ENCODE measurements at regions not wholly inside any gene's neighbourhood (a gene's known extent, or its start where the extent isn't known, plus 50 kb on each side); places are given as distances from the start of the nearest gene placed in this dataset.

GRCh38 chr18:39524370-39524769 lies 1958.8 kb upstream of the CELF4 start:
- DNase-seq, result no peak

- no peak for DNase-seq
Observed at GRCh38 chr18:39523281-39523680, 1957.7 kb upstream of the CELF4 start.

GRCh38 chr18:39521164-39521563 lies 1955.6 kb upstream of the CELF4 start:
- DNase-seq, result no peak

GRCh38 chr18:39519741-39520140 lies 1954.1 kb upstream of the CELF4 start:
- DNase-seq, result no peak

GRCh38 chr18:39515299-39515698 lies 1949.7 kb upstream of the CELF4 start:
- DNase-seq, result no peak

- DNase-seq, result no peak
Observed at GRCh38 chr18:39513186-39513585, 1947.6 kb upstream of the CELF4 start.

GRCh38 chr18:39506581-39507330 lies 1941.2 kb upstream of the CELF4 start:
- DNase-seq, result no peak

- DNase-seq, result no peak
Observed at GRCh38 chr18:39500306-39500705, 1934.7 kb upstream of the CELF4 start.

GRCh38 chr18:39497821-39498220 lies 1932.2 kb upstream of the CELF4 start:
- no peak for DNase-seq

- DNase-seq, result no peak
Observed at GRCh38 chr18:39496986-39497385, 1931.4 kb upstream of the CELF4 start.

- DNase-seq, result no peak
Observed at GRCh38 chr18:39494211-39494896, 1928.8 kb upstream of the CELF4 start.

- DNase-seq, result no peak
Observed at GRCh38 chr18:39491408-39491807, 1925.8 kb upstream of the CELF4 start.

- no peak for DNase-seq
Observed at GRCh38 chr18:39489431-39489830, 1923.8 kb upstream of the CELF4 start.

- DNase-seq, result peak; percentile 31
Observed at GRCh38 chr18:39487932-39488331, 1922.3 kb upstream of the CELF4 start.

GRCh38 chr18:39486268-39486667 lies 1920.7 kb upstream of the CELF4 start:
- no peak for DNase-seq

GRCh38 chr18:39485696-39486095 lies 1920.1 kb upstream of the CELF4 start:
- no peak for DNase-seq

- DNase-seq, result no peak
Observed at GRCh38 chr18:39481281-39481680, 1915.7 kb upstream of the CELF4 start.

- no peak for DNase-seq
Observed at GRCh38 chr18:39480494-39481195, 1915.0 kb upstream of the CELF4 start.

GRCh38 chr18:39464006-39464405 lies 1898.4 kb upstream of the CELF4 start:
- no peak for DNase-seq

- DNase-seq, result no peak
Observed at GRCh38 chr18:39462436-39462835, 1896.8 kb upstream of the CELF4 start.

- no peak for DNase-seq
Observed at GRCh38 chr18:39460136-39460535, 1894.5 kb upstream of the CELF4 start.

GRCh38 chr18:39455285-39455684 lies 1889.7 kb upstream of the CELF4 start:
- DNase-seq, result peak; percentile 27

- no peak for DNase-seq
Observed at GRCh38 chr18:39454866-39455265, 1889.3 kb upstream of the CELF4 start.

GRCh38 chr18:39453882-39454281 lies 1888.3 kb upstream of the CELF4 start:
- DNase-seq, result peak; percentile 34

Data from NCI-H1092 treated with DMSO at 0.1 percent for 48 hours (cell line).